Vagina (tissue), 2 donors: ENCODE measurements at regions not wholly inside any gene's neighbourhood (a gene's known extent, or its start where the extent isn't known, plus 50 kb on each side); places are given as distances from the start of the nearest gene placed in this dataset.
"Not testable (repeated sequence)": the region's sequence is repeated elsewhere in the genome, so short reads cannot be mapped to it uniquely, and the experiment has no call there.

Source experiments
- DNase-seq, 2 donors: peaks; one replicate each; pipeline ENCODE4 v3.0.0-alpha.2; 2017; ENCODE audit errors: extremely low spot score in 2 of 2
- H3K27ac ChIP-seq: fragments of 200-600 bp; sonication (generic); one replicate; pipeline ENCODE4 v1.5.1; 2019
- H3K27me3 ChIP-seq: fragments of 200-600 bp; sonication (generic); one replicate; pipeline ENCODE4 v1.5.1; 2019
- H3K36me3 ChIP-seq, 2 donors: fragments of 200-600 bp; sonication (generic); one replicate each; pipeline ENCODE4 v1.5.1; 2017 to 2019
- H3K4me1 ChIP-seq: fragments of 200-600 bp; sonication (generic); one replicate; pipeline ENCODE4 v1.5.1; 2019
- H3K4me3 ChIP-seq, 2 donors: fragments of 200-600 bp; sonication (generic); 1 replicate in 1 of 2; 2 replicates in 1 of 2; pipeline ENCODE4 v1.5.1; 2016 to 2019
- H3K9me3 ChIP-seq: fragments of 200-600 bp; sonication (generic); one replicate; pipeline ENCODE4 v1.5.1; 2019
- POLR2A ChIP-seq, 2 donors: fragments of 450-650 bp; IDR thresholded peaks; one replicate each; pipeline ENCODE4 v1.6.1; 2017; ENCODE audit warnings: antibody characterized with exemption in 2 of 2, mild to moderate bottlenecking in 2 of 2, moderate library complexity in 2 of 2
- POLR2AphosphoS5 ChIP-seq, 2 donors: sonication (generic); formaldehyde crosslinking; IDR thresholded peaks; one replicate each; pipeline ENCODE4 v1.9.0; 2017; ENCODE audit warnings: antibody characterized with exemption in 2 of 2, mild to moderate bottlenecking in 2 of 2, low read depth in 1 of 2; ENCODE audit not compliant: insufficient read depth in 1 of 2
- intact Hi-C: fragments of 100-400 bp; cut with DNase I; formaldehyde crosslinking; loops from one replicate; pipeline ENCODE4 v1.15.1; 2023
- TF ChIP-seq, protein P1 (sequence below), 3 experiments: fragments of 450-650 bp in 2 of 3; fragments of 200-600 bp in 1 of 3; sonication (generic) in 1 of 3; IDR thresholded peaks; one replicate each; pipeline ENCODE4 v1.5.1; 2017 to 2019; ENCODE audit warnings: antibody characterized with exemption in 3 of 3, mild to moderate bottlenecking in 2 of 3, moderate library complexity in 2 of 3

DNA sequence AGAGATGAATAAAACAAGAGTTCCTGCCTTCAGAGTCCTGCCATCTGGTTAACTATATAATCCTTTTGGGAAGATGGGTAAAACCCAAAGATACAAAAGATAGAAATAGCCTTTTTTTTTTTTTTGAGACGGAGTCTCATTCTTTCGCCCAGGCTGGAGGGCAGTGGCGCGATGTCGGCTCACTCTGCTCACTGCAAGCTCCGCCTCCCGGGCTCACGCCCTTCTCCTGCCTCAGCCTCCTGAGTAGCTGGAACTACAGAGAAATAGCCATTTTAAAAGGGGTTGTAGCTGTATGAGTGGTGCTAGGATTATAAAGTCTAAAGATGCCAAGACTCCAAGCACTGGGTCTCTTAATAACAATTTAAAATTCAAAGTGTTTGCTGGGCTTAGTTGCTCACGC, 97.2 kb downstream of the KDR start:
- Histone ChIP-seq H3K9me3 (no peaks in the 10 kb centered on the region), H3K27ac (no peak overlapping the region), H3K27me3 (no peaks in the 10 kb centered on the region), H3K4me3 (no peak overlapping the region), H3K4me1 (no peaks in the 10 kb centered on the region), H3K36me3 (no peaks in the 10 kb centered on the region)
- intact Hi-C loops = no loop called here
- TF ChIP-seq, protein P1, sequence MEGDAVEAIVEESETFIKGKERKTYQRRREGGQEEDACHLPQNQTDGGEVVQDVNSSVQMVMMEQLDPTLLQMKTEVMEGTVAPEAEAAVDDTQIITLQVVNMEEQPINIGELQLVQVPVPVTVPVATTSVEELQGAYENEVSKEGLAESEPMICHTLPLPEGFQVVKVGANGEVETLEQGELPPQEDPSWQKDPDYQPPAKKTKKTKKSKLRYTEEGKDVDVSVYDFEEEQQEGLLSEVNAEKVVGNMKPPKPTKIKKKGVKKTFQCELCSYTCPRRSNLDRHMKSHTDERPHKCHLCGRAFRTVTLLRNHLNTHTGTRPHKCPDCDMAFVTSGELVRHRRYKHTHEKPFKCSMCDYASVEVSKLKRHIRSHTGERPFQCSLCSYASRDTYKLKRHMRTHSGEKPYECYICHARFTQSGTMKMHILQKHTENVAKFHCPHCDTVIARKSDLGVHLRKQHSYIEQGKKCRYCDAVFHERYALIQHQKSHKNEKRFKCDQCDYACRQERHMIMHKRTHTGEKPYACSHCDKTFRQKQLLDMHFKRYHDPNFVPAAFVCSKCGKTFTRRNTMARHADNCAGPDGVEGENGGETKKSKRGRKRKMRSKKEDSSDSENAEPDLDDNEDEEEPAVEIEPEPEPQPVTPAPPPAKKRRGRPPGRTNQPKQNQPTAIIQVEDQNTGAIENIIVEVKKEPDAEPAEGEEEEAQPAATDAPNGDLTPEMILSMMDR (IDR thresholded peaks at IDR 0.05) = no peak
- TF ChIP-seq POLR2AphosphoS5 (IDR thresholded peaks at IDR 0.05; ENCODE audit: insufficient read depth in 1 of 2, low read depth in 1 of 2) (no peak), POLR2A (IDR thresholded peaks at IDR 0.05) (no peak)
- DNase-seq = no peak

DNA sequence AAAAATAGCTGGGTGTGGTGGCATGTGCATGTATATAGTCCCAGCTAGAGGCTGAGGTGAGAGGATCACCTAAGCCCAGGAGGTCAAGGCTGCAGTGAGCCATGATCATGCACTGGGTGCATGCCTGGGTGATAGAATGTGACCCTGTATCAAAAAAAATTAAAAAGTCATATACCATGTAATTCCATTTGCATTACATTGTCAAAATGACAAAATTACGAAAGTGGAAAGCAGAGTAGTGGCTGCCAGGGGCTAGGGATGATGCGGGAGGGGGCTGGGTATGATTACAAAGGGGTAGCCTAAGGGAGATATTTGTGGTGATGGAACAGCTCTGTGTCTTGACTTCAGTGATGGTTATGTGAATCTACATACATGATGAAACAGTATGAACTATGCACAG, 97.8 kb downstream of the KDR start:
- Histone ChIP-seq H3K27me3 (no peaks in the 10 kb centered on the region), H3K36me3 (no peaks in the 10 kb centered on the region), H3K9me3 (no peaks in the 10 kb centered on the region), H3K27ac (no peak overlapping the region), H3K4me1 (no peaks in the 10 kb centered on the region), H3K4me3 (no peak overlapping the region)
- DNase-seq = no peak
- TF ChIP-seq POLR2AphosphoS5 (IDR thresholded peaks at IDR 0.05; ENCODE audit: insufficient read depth in 1 of 2, low read depth in 1 of 2) = no peak
- TF ChIP-seq, protein P1 (IDR thresholded peaks at IDR 0.05) = no peak
- TF ChIP-seq POLR2A (IDR thresholded peaks at IDR 0.05) = no peak
- intact Hi-C loops = no loop called here

DNA sequence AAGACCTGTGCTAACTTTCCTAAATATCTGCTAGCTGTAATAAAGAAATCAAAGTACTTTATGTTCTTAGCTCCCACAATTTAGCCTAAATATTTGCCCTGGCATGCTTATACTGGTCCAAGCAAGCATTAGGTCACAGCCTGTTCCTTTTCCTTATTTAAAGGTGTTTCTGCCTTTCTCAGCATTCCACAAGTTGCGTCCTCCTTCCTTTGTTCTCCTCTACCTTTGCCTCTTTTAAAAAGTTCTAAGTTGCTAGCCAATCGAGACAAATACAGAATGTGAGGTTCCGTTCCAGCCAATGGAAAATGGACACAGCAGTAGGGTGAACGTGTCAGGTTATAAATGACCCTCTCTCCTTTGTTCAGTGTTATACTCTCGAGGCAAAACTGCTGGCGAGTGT, 99.9 kb downstream of the KDR start:
- H3K36me3 ChIP-seq, H3K4me1 ChIP-seq, intact Hi-C loops, H3K27ac ChIP-seq, H3K4me3 ChIP-seq, DNase-seq, H3K27me3 ChIP-seq, H3K9me3 ChIP-seq: not testable (repeated sequence)

DNA sequence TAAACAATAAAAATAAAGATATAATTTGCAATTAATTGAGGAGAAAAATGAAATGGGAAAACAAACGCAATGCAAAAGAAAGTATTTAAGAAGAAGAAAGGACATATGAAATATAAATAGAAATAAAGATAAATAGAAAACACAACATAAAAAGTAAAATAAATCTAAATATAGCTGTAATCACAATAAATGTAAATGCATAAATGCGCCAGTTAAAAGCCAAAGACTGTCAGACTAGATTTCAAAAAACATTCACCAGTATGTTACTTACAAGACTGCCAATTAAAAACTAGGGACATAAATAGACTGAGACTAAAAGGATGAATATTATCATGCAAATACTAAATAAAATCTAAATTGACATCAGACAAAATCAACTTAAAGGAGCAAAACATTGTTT, 102.4 kb downstream of the KDR start:
- H3K9me3 ChIP-seq = no peaks in the 10 kb centered on the region
- H3K36me3 ChIP-seq = no peaks in the 10 kb centered on the region
- H3K27me3 ChIP-seq = no peaks in the 10 kb centered on the region
- TF ChIP-seq, protein P1 (IDR thresholded peaks at IDR 0.05) = no peak
- no peak for DNase-seq
- H3K27ac ChIP-seq = no peak overlapping the region
- intact Hi-C loops = no loop called here
- no peak overlapping the region for H3K4me3 ChIP-seq
- no peaks in the 10 kb centered on the region for H3K4me1 ChIP-seq

DNA sequence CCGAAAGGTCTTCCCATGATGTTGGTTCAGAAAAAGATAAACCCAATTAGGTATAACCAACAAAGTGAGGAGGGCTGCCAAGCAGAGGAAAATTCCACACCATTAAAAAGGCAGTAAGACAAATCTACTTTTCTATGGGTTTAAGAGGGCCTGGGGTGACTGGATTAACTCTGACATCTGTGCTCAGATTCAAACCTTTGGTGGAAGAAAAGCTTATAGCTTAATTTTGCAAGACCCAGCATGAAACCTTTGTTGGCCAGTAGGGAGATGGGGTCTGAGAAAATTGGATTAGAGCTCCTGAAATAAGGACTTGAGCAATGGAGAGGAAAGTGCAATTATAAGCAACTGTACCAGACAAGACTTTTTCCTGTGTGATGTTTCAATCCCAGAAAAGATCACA, 104.2 kb downstream of the KDR start:
- no peaks in the 10 kb centered on the region for H3K4me1 ChIP-seq

More for the DNA sequence above, 104.2 kb downstream of the KDR start:
- no peaks in the 10 kb centered on the region for H3K36me3 ChIP-seq
- H3K27ac ChIP-seq = no peak overlapping the region
- no peak overlapping the region for H3K4me3 ChIP-seq
- no peaks in the 10 kb centered on the region for H3K9me3 ChIP-seq
- no peak for TF ChIP-seq POLR2A (IDR thresholded peaks at IDR 0.05)
- no peak for TF ChIP-seq POLR2AphosphoS5 (IDR thresholded peaks at IDR 0.05; ENCODE audit: insufficient read depth in 1 of 2, low read depth in 1 of 2)
- TF ChIP-seq, protein P1 (IDR thresholded peaks at IDR 0.05) = no peak
- DNase-seq = no peak
- no peaks in the 10 kb centered on the region for H3K27me3 ChIP-seq
- intact Hi-C loops = no loop called here
